IMR-90 (cell line): ENCODE measurements at regions not wholly inside any gene's neighbourhood (a gene's known extent, or its start where the extent isn't known, plus 50 kb on each side); places are given as distances from the start of the nearest gene placed in this dataset.

ENCODE experiments used
- ATAC-seq: fragments of 200-7000 bp; cut with Tn5 transposase; 2 replicates; pipeline ENCODE4 v1.9.1; 2020; ENCODE audit warnings: low read depth, mild to moderate bottlenecking, moderate library complexity
- BruUV-seq: library from RNA; stranded (reverse); fragments of 400-500 nt; replicated peaks from 2 replicates; lab custom pipeline; 2021; lab: Mats Ljungman, UMichigan
- CTCF ChIA-PET: fragments of 300-600 bp; formaldehyde crosslinking; extraction: SDS; loops from one replicate; lab custom pipeline; 2021; ENCODE audit warnings: antibody characterized with exemption; lab: Yijun Ruan, JAX
- POLR2A ChIA-PET: fragments of 300-600 bp; sonication (Branson Sonifier 250); formaldehyde crosslinking; loops from one replicate; lab custom pipeline; 2022; ENCODE audit warnings: antibody characterized with exemption; ENCODE audit not compliant: unreplicated experiment; lab: Charles Lee
- DNase-seq: peaks from one replicate; pipeline ENCODE4 v3.0.0; 2013
- H2AFZ ChIP-seq: replicated peaks from 2 replicates; pipeline ENCODE3; 2013; ENCODE audit warnings: low read length, mild to moderate bottlenecking; ENCODE audit not compliant: poor library complexity
- H2AK5ac ChIP-seq: 2 replicates; pipeline ENCODE4 v1.6.1; 2013; ENCODE audit warnings: low read depth, low read length, inconsistent platforms
- H2AK9ac ChIP-seq: replicated peaks from 2 replicates; pipeline ENCODE3; 2013; ENCODE audit warnings: mild to moderate bottlenecking, low read depth, low read length, moderate library complexity; ENCODE audit not compliant: poor library complexity
- H2BK120ac ChIP-seq: 2 replicates; pipeline ENCODE4 v1.6.1; 2013; ENCODE audit warnings: low read depth, low read length, inconsistent platforms
- H2BK15ac ChIP-seq: 3 replicates; pipeline ENCODE4 v1.6.1; 2013; ENCODE audit warnings: low read depth, low read length, inconsistent platforms
- H2BK20ac ChIP-seq: 2 replicates; pipeline ENCODE4 v1.6.1; 2013; ENCODE audit warnings: low read depth, mild to moderate bottlenecking, inconsistent platforms, low read length, moderate library complexity
- H2BK5ac ChIP-seq: 2 replicates; pipeline ENCODE4 v1.6.1; 2013; ENCODE audit warnings: mild to moderate bottlenecking, low read depth, low read length, inconsistent platforms; ENCODE audit not compliant: poor library complexity, severe bottlenecking
- H3K14ac ChIP-seq: replicated peaks from 2 replicates; pipeline ENCODE4 v1.6.1; 2013; ENCODE audit warnings: low read depth, low read length, inconsistent platforms
- H3K18ac ChIP-seq: 2 replicates; pipeline ENCODE4 v1.6.1; 2013; ENCODE audit warnings: low read depth, low read length, control low read depth
- H3K23ac ChIP-seq: 2 replicates; pipeline ENCODE4 v1.6.1; 2013; ENCODE audit warnings: low read depth, low read length, inconsistent platforms
- H3K27ac ChIP-seq: 2 replicates; pipeline ENCODE4 v1.5.1; 2013; ENCODE audit warnings: mild to moderate bottlenecking, control low read depth, low read length; ENCODE audit not compliant: insufficient read depth
- H3K27me3 ChIP-seq: 2 replicates; pipeline ENCODE4 v1.6.1; 2013; ENCODE audit warnings: low read length; ENCODE audit not compliant: control insufficient read depth, insufficient read depth
- H3K36me3 ChIP-seq: 2 replicates; pipeline ENCODE4 v1.6.1; 2013; ENCODE audit warnings: low read length, mixed read lengths; ENCODE audit not compliant: control insufficient read depth, insufficient read depth
- H3K4ac ChIP-seq: 2 replicates; pipeline ENCODE4 v1.6.1; 2013; ENCODE audit warnings: low read depth, low read length, inconsistent platforms
- H3K4me1 ChIP-seq: 2 replicates; pipeline ENCODE4 v1.6.1; 2013; ENCODE audit warnings: low read length, mixed read lengths; ENCODE audit not compliant: control insufficient read depth, insufficient read depth
- H3K4me2 ChIP-seq: 2 replicates; pipeline ENCODE4 v1.6.1; 2013; ENCODE audit warnings: low read depth, mild to moderate bottlenecking, control low read depth, low read length, moderate library complexity
- H3K4me3 ChIP-seq: 2 replicates; pipeline ENCODE4 v1.5.1; 2013; ENCODE audit warnings: low read depth, mild to moderate bottlenecking, control low read depth, low read length, moderate library complexity; ENCODE audit not compliant: insufficient read depth
- H3K56ac ChIP-seq: 2 replicates; pipeline ENCODE4 v1.6.1; 2013; ENCODE audit warnings: low read length, inconsistent platforms; ENCODE audit not compliant: insufficient read depth; ENCODE audit errors: extremely low read depth
- H3K79me1 ChIP-seq, 2 experiments: 2 replicates each; pipeline ENCODE4 v1.6.1; 2013; ENCODE audit warnings: low read length in 2 of 2, inconsistent platforms in 1 of 2, low read depth in 1 of 2
- H3K9ac ChIP-seq: 2 replicates; pipeline ENCODE4 v1.6.1; 2013; ENCODE audit warnings: low read depth, low read length, control low read depth
- H3K9me1 ChIP-seq: 2 replicates; pipeline ENCODE4 v1.6.1; 2013; ENCODE audit warnings: low read length, inconsistent platforms; ENCODE audit not compliant: insufficient read depth
- H3K9me3 ChIP-seq: 2 replicates; pipeline ENCODE4 v1.6.1; 2013; ENCODE audit warnings: low read length; ENCODE audit not compliant: control insufficient read depth, insufficient read depth
- H4K20me1 ChIP-seq: 2 replicates; pipeline ENCODE4 v1.6.1; 2013; ENCODE audit warnings: low read length, inconsistent platforms; ENCODE audit not compliant: insufficient read depth
- H4K5ac ChIP-seq: 2 replicates; pipeline ENCODE4 v1.6.1; 2013; ENCODE audit warnings: mild to moderate bottlenecking, low read depth, low read length, control low read depth
- H4K8ac ChIP-seq, 2 experiments: 2 replicates each; pipeline ENCODE4 v1.6.1; 2013; ENCODE audit warnings: low read depth in 2 of 2, low read length in 2 of 2, control low read depth in 1 of 2, inconsistent platforms in 1 of 2
- H4K91ac ChIP-seq: 2 replicates; pipeline ENCODE4 v1.6.1; 2013; ENCODE audit warnings: low read depth, low read length, inconsistent platforms; ENCODE audit not compliant: insufficient read depth
- BHLHE40 ChIP-seq: fragments of 150-350 bp; IDR thresholded peaks from 2 replicates; pipeline ENCODE4 v1.6.1; 2016; ENCODE audit warnings: mild to moderate bottlenecking, low read depth, low read length
- ELK1 ChIP-seq: fragments of 150-350 bp; IDR thresholded peaks from 2 replicates; pipeline ENCODE4 v1.6.1; 2016; ENCODE audit warnings: low read depth, mild to moderate bottlenecking, low read length, moderate library complexity, borderline replicate concordance
- FOS ChIP-seq: fragments of 150-350 bp; IDR thresholded peaks from 2 replicates; pipeline ENCODE4 v1.6.1; 2016; ENCODE audit warnings: low read depth, low read length
- MAFK ChIP-seq: IDR thresholded peaks from 2 replicates; pipeline ENCODE4 v1.6.1; 2012; ENCODE audit warnings: low read depth, low read length, improper control_type of control experiment
- MAZ ChIP-seq: IDR thresholded peaks from 2 replicates; pipeline ENCODE4 v1.6.1; 2012; ENCODE audit warnings: low read depth, mild to moderate bottlenecking, low read length, improper control_type of control experiment, moderate library complexity, borderline replicate concordance
- NFE2L2 ChIP-seq: fragments of 150-350 bp; IDR thresholded peaks from 2 replicates; pipeline ENCODE4 v1.6.1; 2016; ENCODE audit warnings: low read depth, mild to moderate bottlenecking, low read length
- RFX5 ChIP-seq: IDR thresholded peaks from 2 replicates; pipeline ENCODE4 v1.8.0; 2012; ENCODE audit warnings: low read depth, mild to moderate bottlenecking, low read length, moderate library complexity
- SMC3 ChIP-seq: fragments of 150-350 bp; IDR thresholded peaks from 2 replicates; pipeline ENCODE4 v1.6.1; 2016; ENCODE audit warnings: low read depth, mild to moderate bottlenecking, antibody characterized with exemption, low read length, moderate library complexity
- USF2 ChIP-seq: fragments of 150-350 bp; IDR thresholded peaks from 2 replicates; pipeline ENCODE4 v1.6.1; 2017; ENCODE audit warnings: mild to moderate bottlenecking, antibody characterized with exemption, low read length, low read depth
- dilution Hi-C: fragments of 300-500 bp; cut with HindIII; formaldehyde crosslinking; loops from one replicate; pipeline ENCODE4 v1.14.3; 2018; ENCODE audit warnings: low sequenced_read_pairs; ENCODE audit not compliant: unreplicated experiment
- in situ Hi-C: fragments of 300-500 bp; cut with MboI; formaldehyde crosslinking; loops from 3 replicates; pipeline ENCODE4 v1.14.3; 2019; ENCODE audit warnings: low sequenced_read_pairs, inconsistent platforms, mixed read lengths
- intact Hi-C: fragments of 100-400 bp; cut with micrococcal nuclease; formaldehyde crosslinking; loops from 2 replicates; pipeline ENCODE4 v1.10.0; 2022
- TF ChIP-seq, protein P1 (sequence below): conservative IDR thresholded peaks from 2 replicates; pipeline ENCODE4 v1.5.1; 2012; ENCODE audit warnings: mild to moderate bottlenecking, low read depth, low read length, improper control_type of control experiment

DNA sequence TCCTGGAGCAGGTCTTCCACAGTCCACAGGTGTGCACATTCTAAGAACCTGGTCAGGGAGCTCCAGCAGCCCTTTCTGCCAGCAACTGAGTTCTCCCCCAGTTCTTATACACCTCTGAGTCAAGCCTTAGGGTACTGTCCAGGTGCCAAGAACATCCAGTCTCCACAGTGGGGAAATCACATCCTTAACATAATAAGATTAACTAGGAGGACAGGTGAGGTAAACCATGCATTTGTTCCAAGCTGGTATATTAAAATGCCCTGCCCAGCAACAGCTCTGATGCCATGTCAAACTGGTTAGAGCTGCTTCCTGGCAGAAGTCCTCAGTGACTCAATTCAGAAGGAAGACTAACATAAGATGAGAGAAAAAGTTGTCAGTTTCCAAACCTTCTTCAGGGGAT, 303.9 kb upstream of the SGK1 start:
- POLR2A ChIA-PET = no interaction called here
- in situ Hi-C loops (no loop called here), intact Hi-C loops (no loop called here), dilution Hi-C loops (no loop called here)
- Histone ChIP-seq H3K79me1 (no peaks in the 10 kb centered on the region), H2BK20ac (no peak overlapping the region), H3K36me3 (no peaks in the 10 kb centered on the region), H2AK9ac (no peak overlapping the region), H3K9me1 (no peaks in the 10 kb centered on the region), H2BK120ac (no peak overlapping the region), H2AFZ (no peak overlapping the region), H2BK15ac (no peak overlapping the region), H3K56ac (no peak overlapping the region), H3K18ac (no peak overlapping the region), H3K4me2 (no peak overlapping the region), H3K9ac (no peak overlapping the region), H3K27me3 (peaks cover 10% of the 10 kb centered on the region), H3K4me3 (no peak overlapping the region), H3K14ac (no peak overlapping the region), H4K20me1 (no peaks in the 10 kb centered on the region), H3K9me3 (no peaks in the 10 kb centered on the region), H3K27ac (no peak overlapping the region), H3K23ac (no peak overlapping the region), H4K8ac (no peak overlapping the region), H2BK5ac (no peak overlapping the region), H4K91ac (no peak overlapping the region; the same call in 1 of the 2 replicates), H3K4ac (no peak overlapping the region), H3K4me1 (peaks cover 6% of the 10 kb centered on the region; the same call in 1 of the 2 replicates), H4K5ac (no peak overlapping the region), H2AK5ac (no peak overlapping the region)
- CTCF ChIA-PET = no interaction called here
- DNase-seq (peak; percentile 25), ATAC-seq (no peak)
- TF ChIP-seq RFX5 (no peak), SMC3 (no peak), FOS (no peak), NFE2L2 (no peak), MAFK (no peak), BHLHE40 (no peak), USF2 (no peak), ELK1 (no peak), MAZ (no peak)
- TF ChIP-seq, protein P1, sequence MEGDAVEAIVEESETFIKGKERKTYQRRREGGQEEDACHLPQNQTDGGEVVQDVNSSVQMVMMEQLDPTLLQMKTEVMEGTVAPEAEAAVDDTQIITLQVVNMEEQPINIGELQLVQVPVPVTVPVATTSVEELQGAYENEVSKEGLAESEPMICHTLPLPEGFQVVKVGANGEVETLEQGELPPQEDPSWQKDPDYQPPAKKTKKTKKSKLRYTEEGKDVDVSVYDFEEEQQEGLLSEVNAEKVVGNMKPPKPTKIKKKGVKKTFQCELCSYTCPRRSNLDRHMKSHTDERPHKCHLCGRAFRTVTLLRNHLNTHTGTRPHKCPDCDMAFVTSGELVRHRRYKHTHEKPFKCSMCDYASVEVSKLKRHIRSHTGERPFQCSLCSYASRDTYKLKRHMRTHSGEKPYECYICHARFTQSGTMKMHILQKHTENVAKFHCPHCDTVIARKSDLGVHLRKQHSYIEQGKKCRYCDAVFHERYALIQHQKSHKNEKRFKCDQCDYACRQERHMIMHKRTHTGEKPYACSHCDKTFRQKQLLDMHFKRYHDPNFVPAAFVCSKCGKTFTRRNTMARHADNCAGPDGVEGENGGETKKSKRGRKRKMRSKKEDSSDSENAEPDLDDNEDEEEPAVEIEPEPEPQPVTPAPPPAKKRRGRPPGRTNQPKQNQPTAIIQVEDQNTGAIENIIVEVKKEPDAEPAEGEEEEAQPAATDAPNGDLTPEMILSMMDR = no peak
- no TSS peak for BruUV-seq
